DOHH2 (cell line): ENCODE measurements at regions not wholly inside any gene's neighbourhood (a gene's known extent, or its start where the extent isn't known, plus 50 kb on each side); places are given as distances from the start of the nearest gene placed in this dataset.
"Not testable (repeated sequence)": the region's sequence is repeated elsewhere in the genome, so short reads cannot be mapped to it uniquely, and the experiment has no call there.

ENCODE experiments used
- H3F3A ChIP-seq: fragments of 200-600 bp; sonication (generic), shearing (Covaris generic); 2 replicates; pipeline ENCODE4 v1.6.0; 2016; ENCODE audit warnings: antibody characterized with exemption, mild to moderate bottlenecking; ENCODE audit not compliant: control insufficient read depth, insufficient read depth
- H3K27ac ChIP-seq: fragments of 200-600 bp; sonication (generic); 2 replicates; pipeline ENCODE4 v1.5.1; 2014; ENCODE audit warnings: low read depth, mild to moderate bottlenecking, low read length, moderate library complexity
- H3K27me3 ChIP-seq: fragments of 200-600 bp; sonication (generic); 2 replicates; pipeline ENCODE4 v1.6.1; 2014; ENCODE audit warnings: mild to moderate bottlenecking, low read length, mixed read lengths; ENCODE audit not compliant: control insufficient read depth
- H3K36me3 ChIP-seq: fragments of 200-600 bp; sonication (generic); 2 replicates; pipeline ENCODE4 v1.6.1; 2014; ENCODE audit warnings: mild to moderate bottlenecking, low read length, moderate library complexity, mixed read lengths; ENCODE audit not compliant: control insufficient read depth
- H3K4me1 ChIP-seq: fragments of 200-600 bp; sonication (generic); 2 replicates; pipeline ENCODE4 v1.6.1; 2014; ENCODE audit warnings: mild to moderate bottlenecking, low read length, mixed read lengths; ENCODE audit not compliant: control insufficient read depth
- H3K4me2 ChIP-seq: fragments of 200-600 bp; sonication (generic); 2 replicates; pipeline ENCODE4 v1.6.0; 2014; ENCODE audit warnings: mild to moderate bottlenecking, low read length, moderate library complexity
- H3K4me3 ChIP-seq: fragments of 200-600 bp; sonication (generic); 2 replicates; pipeline ENCODE4 v1.5.1; 2014; ENCODE audit warnings: mild to moderate bottlenecking, low read length, mixed read lengths
- H3K79me2 ChIP-seq: fragments of 200-600 bp; sonication (generic); 2 replicates; pipeline ENCODE4 v1.6.1; 2014; ENCODE audit warnings: mild to moderate bottlenecking, low read length, mixed read lengths; ENCODE audit not compliant: control insufficient read depth
- H3K9me2 ChIP-seq: fragments of 200-600 bp; sonication (generic); replicated peaks from 2 replicates; pipeline ENCODE4 v1.6.1; 2014; ENCODE audit warnings: mild to moderate bottlenecking, low read length, mixed read lengths; ENCODE audit not compliant: control insufficient read depth
- H3K9me3 ChIP-seq: fragments of 200-600 bp; sonication (generic); 2 replicates; pipeline ENCODE4 v1.6.1; 2014; ENCODE audit warnings: antibody characterized with exemption, low read length, mixed read lengths; ENCODE audit not compliant: control insufficient read depth, insufficient read depth
- H4K20me1 ChIP-seq: fragments of 200-600 bp; sonication (generic); 2 replicates; pipeline ENCODE4 v1.6.0; 2014; ENCODE audit warnings: low read depth, mild to moderate bottlenecking, antibody characterized with exemption, low read length, moderate library complexity; ENCODE audit not compliant: control insufficient read depth, insufficient read depth
- CTCF ChIP-seq: fragments of 200-600 bp; sonication (generic); IDR thresholded peaks from one replicate; pipeline ENCODE4 v1.5.1; 2014; ENCODE audit warnings: antibody characterized with exemption, mild to moderate bottlenecking, low read depth, low read length; ENCODE audit not compliant: poor library complexity, severe bottlenecking
- EZH2phosphoT487 ChIP-seq: fragments of 200-600 bp; sonication (generic); IDR thresholded peaks from 2 replicates; pipeline ENCODE4 v1.6.1; 2017; ENCODE audit warnings: borderline replicate concordance, mild to moderate bottlenecking, antibody characterized with exemption, low read length, moderate library complexity, mixed read lengths

DNA sequence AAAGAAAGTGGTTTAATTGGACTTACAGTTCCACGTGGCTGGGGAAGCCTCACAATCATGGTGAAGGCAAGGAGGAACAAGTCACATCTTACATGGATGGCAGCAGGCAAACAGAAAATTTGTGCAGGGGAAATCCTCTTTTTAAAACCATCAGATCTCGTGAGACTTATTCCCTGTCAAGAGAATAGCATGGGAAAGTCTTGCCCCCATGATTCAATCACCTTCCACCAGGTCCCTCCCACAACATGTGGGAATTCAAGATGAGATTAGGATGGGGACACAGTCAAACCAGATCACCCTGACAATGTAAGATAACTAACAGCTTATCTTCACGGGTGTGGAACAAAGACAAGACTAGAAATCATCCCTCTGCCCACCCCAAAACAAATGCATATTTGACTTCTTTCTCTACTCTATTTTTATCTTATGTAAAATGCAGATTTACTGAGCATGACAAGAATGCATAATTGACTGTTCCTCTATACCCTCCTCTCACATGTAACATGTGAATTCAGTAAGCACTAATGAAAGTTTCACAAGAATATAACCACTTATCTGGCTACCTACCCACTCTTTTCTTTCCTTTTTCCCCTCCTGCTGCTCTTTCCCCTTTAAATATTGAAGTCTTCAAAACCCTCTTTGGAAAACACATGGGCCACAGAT, 110.8 kb upstream of the METTL14 start:
- not testable (repeated sequence) for H3K27ac ChIP-seq, H3K4me3 ChIP-seq, H3K36me3 ChIP-seq, H3F3A ChIP-seq, H3K27me3 ChIP-seq, H3K79me2 ChIP-seq, H3K9me2 ChIP-seq, H3K4me2 ChIP-seq, H3K9me3 ChIP-seq, H4K20me1 ChIP-seq, H3K4me1 ChIP-seq

DNA sequence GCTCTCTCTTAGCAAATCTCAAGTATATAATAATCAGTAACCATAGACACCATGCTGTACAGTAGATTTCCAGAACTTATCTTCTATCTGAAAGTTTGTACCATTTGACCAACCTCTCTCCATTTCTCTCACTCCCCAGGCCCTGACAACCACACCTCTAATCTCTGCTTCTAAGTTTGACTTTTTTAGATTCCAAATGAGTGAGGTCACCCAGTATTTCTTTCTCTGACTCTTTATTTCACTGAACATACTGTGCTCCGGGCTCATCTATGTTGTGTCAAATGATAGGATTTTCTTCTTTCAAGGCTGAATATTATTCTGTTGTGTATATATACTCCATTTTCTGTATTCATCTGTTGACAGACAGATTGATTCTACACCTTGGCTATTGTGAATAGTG, 110.1 kb upstream of the METTL14 start:
- H3K9me3 ChIP-seq, H3K9me2 ChIP-seq, H3K36me3 ChIP-seq, H3K4me1 ChIP-seq, H4K20me1 ChIP-seq, H3K79me2 ChIP-seq, H3K27ac ChIP-seq, H3K4me2 ChIP-seq, H3K4me3 ChIP-seq, H3F3A ChIP-seq, H3K27me3 ChIP-seq: not testable (repeated sequence)

DNA sequence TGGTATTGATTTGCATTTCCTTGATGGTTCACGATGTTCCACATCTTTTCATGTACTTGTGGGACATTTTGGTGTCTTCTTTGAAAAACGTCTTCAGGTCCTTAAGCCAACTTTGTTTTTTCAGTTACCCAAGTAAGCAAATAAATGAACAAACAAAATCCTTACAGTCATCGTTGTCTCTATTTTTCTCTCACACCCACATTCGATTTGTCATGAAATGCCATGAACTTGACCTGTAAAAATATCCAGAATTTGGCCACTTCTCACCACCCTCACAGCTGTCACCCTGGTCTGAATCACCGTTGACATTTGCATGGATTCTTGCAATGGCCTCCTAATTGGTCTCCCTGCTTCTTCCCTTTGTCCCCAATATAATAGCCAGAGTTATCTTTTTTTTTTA, 109.5 kb upstream of the METTL14 start:
- not testable (repeated sequence) for H3K36me3 ChIP-seq, H3K4me1 ChIP-seq, H3K9me2 ChIP-seq, H3F3A ChIP-seq, H3K27me3 ChIP-seq, H3K27ac ChIP-seq, H4K20me1 ChIP-seq, H3K4me2 ChIP-seq, H3K4me3 ChIP-seq, H3K9me3 ChIP-seq, H3K79me2 ChIP-seq

DNA sequence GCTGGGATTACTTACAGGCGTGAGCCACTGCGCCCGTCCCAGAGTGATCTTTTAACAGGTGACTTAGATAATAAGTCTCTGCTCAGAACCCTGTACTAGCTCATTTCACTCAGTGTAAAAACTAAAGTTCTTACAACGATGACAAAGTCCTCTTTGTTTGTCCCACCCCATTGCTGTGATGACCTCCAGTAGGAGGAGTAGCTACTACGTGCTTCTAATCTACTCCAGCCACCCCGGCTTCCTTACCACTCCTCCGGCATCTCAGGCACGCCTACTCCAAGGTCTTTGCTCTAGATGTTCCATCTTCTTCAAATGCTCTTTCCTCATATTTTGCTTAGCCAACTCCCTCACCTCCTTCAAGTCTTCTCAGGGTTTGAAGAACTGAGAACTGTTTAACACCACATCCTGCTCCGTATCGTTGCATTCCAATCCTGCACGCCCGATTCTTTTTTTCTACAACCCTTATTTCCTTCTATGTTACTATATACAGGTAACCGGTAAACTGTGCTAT, 108.4 kb upstream of the METTL14 start:
- not testable (repeated sequence) for H3K27me3 ChIP-seq, H3K4me2 ChIP-seq, H3K4me3 ChIP-seq, H4K20me1 ChIP-seq, H3K36me3 ChIP-seq, H3K79me2 ChIP-seq, H3K4me1 ChIP-seq, H3K9me2 ChIP-seq, H3F3A ChIP-seq, H3K9me3 ChIP-seq, H3K27ac ChIP-seq

- Histone ChIP-seq H3K9me3 (no peaks in the 10 kb centered on the region), H3K27me3 (peaks cover 3% of the 10 kb centered on the region; the same call in 1 of the 2 replicates), H3K36me3 (no peaks in the 10 kb centered on the region), H3K4me1 (0 out of 2 replicates have a peak, but pooled peaks cover 3% of the 10 kb centered on the region), H3K4me2 (no peak overlapping the region), H3K9me2 (no peaks in the 10 kb centered on the region), H3K4me3 (no peak overlapping the region), H3K27ac (no peak overlapping the region), H3F3A (no peaks in the 10 kb centered on the region), H3K79me2 (no peaks in the 10 kb centered on the region), H4K20me1 (no peaks in the 10 kb centered on the region)
- TF ChIP-seq EZH2phosphoT487 (no peak), CTCF (no peak)
These were observed 100.2 kb upstream of the METTL14 start for GRCh38 chr4:118585015-118585414.
